ENCODE measurements at regions not wholly inside any gene's neighbourhood (a gene's known extent, or its start where the extent isn't known, plus 50 kb on each side); places are given as distances from the start of the nearest gene placed in this dataset.
A peak's percentile ranks its signal among the peaks of the same experiment; 100 is the strongest.

DNA sequence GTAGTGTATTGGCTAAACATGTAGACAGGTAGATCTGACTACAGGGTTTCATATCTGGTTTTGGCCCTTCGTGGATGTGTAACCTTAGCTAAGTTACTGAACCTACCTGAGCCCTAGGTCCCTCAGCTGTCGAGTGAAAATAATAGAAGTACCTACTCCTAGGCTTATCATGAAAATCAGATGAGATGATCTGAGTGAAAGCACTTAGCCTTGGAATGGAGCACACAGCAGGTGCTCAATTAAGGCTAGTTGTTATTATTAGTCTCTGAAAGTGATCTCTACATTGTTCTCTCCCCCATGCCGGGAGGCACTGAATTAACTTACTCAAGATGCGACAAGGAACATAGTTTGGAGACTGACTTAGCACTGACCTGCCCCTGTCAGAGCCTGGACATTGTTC is 174.7 kb upstream of the ZNF217 start:
- H4K20me1 ChIP-seq (ENCODE audit: control insufficient read depth, insufficient read depth, low read depth, low read length), result no peaks in the 10 kb centered on the region
- H3K36me3 ChIP-seq (ENCODE audit: control insufficient read depth, low read length), result no peaks in the 10 kb centered on the region
- no peak for TF ChIP-seq EZH2phosphoT487 (IDR thresholded peaks at IDR 0.05; ENCODE audit: borderline replicate concordance, low read length)
- TF ChIP-seq, protein P1, sequence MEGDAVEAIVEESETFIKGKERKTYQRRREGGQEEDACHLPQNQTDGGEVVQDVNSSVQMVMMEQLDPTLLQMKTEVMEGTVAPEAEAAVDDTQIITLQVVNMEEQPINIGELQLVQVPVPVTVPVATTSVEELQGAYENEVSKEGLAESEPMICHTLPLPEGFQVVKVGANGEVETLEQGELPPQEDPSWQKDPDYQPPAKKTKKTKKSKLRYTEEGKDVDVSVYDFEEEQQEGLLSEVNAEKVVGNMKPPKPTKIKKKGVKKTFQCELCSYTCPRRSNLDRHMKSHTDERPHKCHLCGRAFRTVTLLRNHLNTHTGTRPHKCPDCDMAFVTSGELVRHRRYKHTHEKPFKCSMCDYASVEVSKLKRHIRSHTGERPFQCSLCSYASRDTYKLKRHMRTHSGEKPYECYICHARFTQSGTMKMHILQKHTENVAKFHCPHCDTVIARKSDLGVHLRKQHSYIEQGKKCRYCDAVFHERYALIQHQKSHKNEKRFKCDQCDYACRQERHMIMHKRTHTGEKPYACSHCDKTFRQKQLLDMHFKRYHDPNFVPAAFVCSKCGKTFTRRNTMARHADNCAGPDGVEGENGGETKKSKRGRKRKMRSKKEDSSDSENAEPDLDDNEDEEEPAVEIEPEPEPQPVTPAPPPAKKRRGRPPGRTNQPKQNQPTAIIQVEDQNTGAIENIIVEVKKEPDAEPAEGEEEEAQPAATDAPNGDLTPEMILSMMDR (IDR thresholded peaks at IDR 0.05; ENCODE audit: low read depth, low read length, poor library complexity, severe bottlenecking), result no peak
- H3K27me3 ChIP-seq (ENCODE audit: control insufficient read depth, low read length), result peaks cover 5% of the 10 kb centered on the region
- peaks cover 2% of the 10 kb centered on the region; the same call in 1 of the 2 replicates for H3K79me2 ChIP-seq (ENCODE audit: control insufficient read depth, low read length)
- no peaks in the 10 kb centered on the region for H3K9me2 ChIP-seq (replicated peaks; ENCODE audit: control insufficient read depth, low read length)
- H3K4me2 ChIP-seq (ENCODE audit: low read length), result no peak overlapping the region
- H3K27ac ChIP-seq (ENCODE audit: low read depth, low read length), result no peak overlapping the region
- H3F3A ChIP-seq (ENCODE audit: control insufficient read depth, insufficient read depth), result no peaks in the 10 kb centered on the region
- H3K4me1 ChIP-seq (ENCODE audit: control insufficient read depth, low read length), result peaks cover 12% of the 10 kb centered on the region
- H3K9me3 ChIP-seq (ENCODE audit: control insufficient read depth, insufficient read depth, low read length), result no peaks in the 10 kb centered on the region
- no peak overlapping the region for H3K4me3 ChIP-seq (ENCODE audit: low read length)

DNA sequence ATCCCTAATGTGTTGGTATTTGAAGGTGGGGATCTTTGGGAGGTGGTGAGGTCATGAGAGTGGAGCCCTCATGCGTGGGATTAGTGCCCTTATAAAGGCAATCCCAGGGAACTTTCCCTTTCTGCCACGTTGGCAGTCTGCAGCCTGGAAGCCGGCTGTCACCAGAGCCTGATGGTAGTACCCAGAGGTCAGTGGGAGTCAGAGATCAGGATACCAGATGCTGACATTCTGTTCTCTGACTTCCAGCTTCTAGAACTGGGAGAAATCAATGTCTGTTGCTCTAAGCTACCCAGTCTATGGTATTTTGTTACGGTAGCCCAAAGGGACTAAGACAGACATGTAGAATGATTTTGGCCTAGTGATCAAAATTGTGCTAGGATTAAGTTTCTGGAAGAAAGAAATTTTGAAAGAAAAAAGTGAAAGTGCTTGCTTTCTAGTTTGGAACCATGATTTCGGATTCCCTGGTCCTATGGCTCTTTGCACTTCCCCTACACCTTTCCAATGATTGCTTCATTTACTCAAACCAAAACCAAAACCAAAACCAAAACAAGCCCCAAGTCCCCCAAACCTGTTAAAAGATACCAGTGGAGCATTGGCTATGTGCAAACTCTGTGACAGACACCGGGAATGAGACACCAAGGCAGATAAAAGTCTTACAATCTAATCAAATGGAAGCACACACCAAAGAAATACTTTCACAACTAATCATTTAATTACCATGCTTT is 173.7 kb upstream of the ZNF217 start:
- Histone ChIP-seq H4K20me1 (ENCODE audit: control insufficient read depth, insufficient read depth, low read depth, low read length) (no peaks in the 10 kb centered on the region), H3K79me2 (ENCODE audit: control insufficient read depth, low read length) (no peaks in the 10 kb centered on the region), H3K4me2 (ENCODE audit: low read length) (no peak overlapping the region), H3K27ac (ENCODE audit: low read depth, low read length) (no peak overlapping the region), H3K9me3 (ENCODE audit: control insufficient read depth, insufficient read depth, low read length) (no peaks in the 10 kb centered on the region), H3K27me3 (ENCODE audit: control insufficient read depth, low read length) (peaks cover 5% of the 10 kb centered on the region), H3K4me1 (ENCODE audit: control insufficient read depth, low read length) (peaks cover 12% of the 10 kb centered on the region), H3K36me3 (ENCODE audit: control insufficient read depth, low read length) (no peaks in the 10 kb centered on the region), H3K4me3 (ENCODE audit: low read length) (no peak overlapping the region), H3K9me2 (replicated peaks; ENCODE audit: control insufficient read depth, low read length) (no peaks in the 10 kb centered on the region), H3F3A (ENCODE audit: control insufficient read depth, insufficient read depth) (no peaks in the 10 kb centered on the region)
- TF ChIP-seq EZH2phosphoT487 (IDR thresholded peaks at IDR 0.05; ENCODE audit: borderline replicate concordance, low read length), result no peak
- TF ChIP-seq, protein P1 (IDR thresholded peaks at IDR 0.05; ENCODE audit: low read depth, low read length, poor library complexity, severe bottlenecking), result no peak

DNA sequence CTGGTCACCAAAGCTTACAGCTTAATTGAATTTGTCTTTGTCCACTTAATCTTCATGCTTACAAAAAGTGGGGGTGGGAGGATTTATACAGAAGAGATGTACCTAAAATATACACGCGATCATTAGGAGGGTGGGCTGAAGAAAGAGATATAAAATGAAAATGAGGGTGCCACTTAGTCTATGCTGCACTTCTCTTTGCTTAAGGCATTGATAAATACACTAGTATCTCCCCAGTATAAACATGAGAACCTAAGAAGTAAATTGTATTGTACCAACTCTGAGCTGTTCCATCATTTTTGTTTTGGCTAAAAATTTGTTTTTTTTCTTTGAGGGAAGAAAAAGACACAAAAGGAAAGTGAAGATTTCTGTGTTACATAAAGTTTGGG is 170.8 kb upstream of the ZNF217 start:
- H3F3A ChIP-seq (ENCODE audit: control insufficient read depth, insufficient read depth), result no peaks in the 10 kb centered on the region
- no peaks in the 10 kb centered on the region for H3K79me2 ChIP-seq (ENCODE audit: control insufficient read depth, low read length)
- peak overlapping the region; percentile 25 for H3K4me2 ChIP-seq (ENCODE audit: low read length)
- H3K27ac ChIP-seq (ENCODE audit: low read depth, low read length), result no peak overlapping the region
- H3K4me3 ChIP-seq (ENCODE audit: low read length), result no peak overlapping the region
- H3K27me3 ChIP-seq (ENCODE audit: control insufficient read depth, low read length), result peaks cover 5% of the 10 kb centered on the region
- H3K9me2 ChIP-seq (replicated peaks; ENCODE audit: control insufficient read depth, low read length), result no peaks in the 10 kb centered on the region
- H3K36me3 ChIP-seq (ENCODE audit: control insufficient read depth, low read length), result no peaks in the 10 kb centered on the region
- H4K20me1 ChIP-seq (ENCODE audit: control insufficient read depth, insufficient read depth, low read depth, low read length), result no peaks in the 10 kb centered on the region
- TF ChIP-seq EZH2phosphoT487 (IDR thresholded peaks at IDR 0.05; ENCODE audit: borderline replicate concordance, low read length), result no peak
- TF ChIP-seq, protein P1 (IDR thresholded peaks at IDR 0.05; ENCODE audit: low read depth, low read length, poor library complexity, severe bottlenecking), result no peak
- H3K9me3 ChIP-seq (ENCODE audit: control insufficient read depth, insufficient read depth, low read length), result no peaks in the 10 kb centered on the region
- peaks cover 24% of the 10 kb centered on the region for H3K4me1 ChIP-seq (ENCODE audit: control insufficient read depth, low read length)

Data from DOHH2 (cell line).